ENCODE measurements at regions not wholly inside any gene's neighbourhood (a gene's known extent, or its start where the extent isn't known, plus 50 kb on each side); places are given as distances from the start of the nearest gene placed in this dataset.
A peak's percentile ranks its signal among the peaks of the same experiment; 100 is the strongest.

DNA sequence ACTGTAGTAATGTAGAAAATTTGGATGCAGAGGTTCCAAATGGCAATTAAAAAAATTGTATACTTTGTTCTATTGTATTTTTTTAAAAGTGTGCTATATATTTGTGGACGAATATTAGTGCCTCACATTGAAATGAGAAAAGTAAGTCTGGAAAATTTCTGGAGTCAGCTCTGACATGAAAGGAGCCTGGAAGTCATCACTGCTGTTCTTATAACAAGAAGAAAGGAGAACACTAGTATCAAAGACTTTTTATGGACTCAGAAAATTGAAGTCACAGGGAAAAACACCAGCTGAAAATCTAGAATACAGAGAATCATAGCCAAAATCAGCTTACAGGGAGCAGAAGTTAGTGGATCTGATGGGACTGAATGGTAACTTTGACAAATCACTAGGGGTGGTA, 1450.7 kb upstream of the SPRY2 start:
- intact Hi-C loops (cut with DNase I): no loop called here
- Histone ChIP-seq H3K4me3 (no peak overlapping the region), H3K27ac (no peak overlapping the region), H3K36me3 (no peaks in the 10 kb centered on the region), H3K4me1 (no peaks in the 10 kb centered on the region), H3K9me3 (no peaks in the 10 kb centered on the region), H3K27me3 (no peaks in the 10 kb centered on the region)
- DNase-seq (no peak), FAIRE-seq (no peak), ATAC-seq (no peak)
- TF ChIP-seq, protein P1, sequence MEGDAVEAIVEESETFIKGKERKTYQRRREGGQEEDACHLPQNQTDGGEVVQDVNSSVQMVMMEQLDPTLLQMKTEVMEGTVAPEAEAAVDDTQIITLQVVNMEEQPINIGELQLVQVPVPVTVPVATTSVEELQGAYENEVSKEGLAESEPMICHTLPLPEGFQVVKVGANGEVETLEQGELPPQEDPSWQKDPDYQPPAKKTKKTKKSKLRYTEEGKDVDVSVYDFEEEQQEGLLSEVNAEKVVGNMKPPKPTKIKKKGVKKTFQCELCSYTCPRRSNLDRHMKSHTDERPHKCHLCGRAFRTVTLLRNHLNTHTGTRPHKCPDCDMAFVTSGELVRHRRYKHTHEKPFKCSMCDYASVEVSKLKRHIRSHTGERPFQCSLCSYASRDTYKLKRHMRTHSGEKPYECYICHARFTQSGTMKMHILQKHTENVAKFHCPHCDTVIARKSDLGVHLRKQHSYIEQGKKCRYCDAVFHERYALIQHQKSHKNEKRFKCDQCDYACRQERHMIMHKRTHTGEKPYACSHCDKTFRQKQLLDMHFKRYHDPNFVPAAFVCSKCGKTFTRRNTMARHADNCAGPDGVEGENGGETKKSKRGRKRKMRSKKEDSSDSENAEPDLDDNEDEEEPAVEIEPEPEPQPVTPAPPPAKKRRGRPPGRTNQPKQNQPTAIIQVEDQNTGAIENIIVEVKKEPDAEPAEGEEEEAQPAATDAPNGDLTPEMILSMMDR (IDR thresholded peaks at IDR 0.05): no peak
- 40 to 54% methylated on average over 1 of the region's 1 CpG for WGBS, 2 donors

DNA sequence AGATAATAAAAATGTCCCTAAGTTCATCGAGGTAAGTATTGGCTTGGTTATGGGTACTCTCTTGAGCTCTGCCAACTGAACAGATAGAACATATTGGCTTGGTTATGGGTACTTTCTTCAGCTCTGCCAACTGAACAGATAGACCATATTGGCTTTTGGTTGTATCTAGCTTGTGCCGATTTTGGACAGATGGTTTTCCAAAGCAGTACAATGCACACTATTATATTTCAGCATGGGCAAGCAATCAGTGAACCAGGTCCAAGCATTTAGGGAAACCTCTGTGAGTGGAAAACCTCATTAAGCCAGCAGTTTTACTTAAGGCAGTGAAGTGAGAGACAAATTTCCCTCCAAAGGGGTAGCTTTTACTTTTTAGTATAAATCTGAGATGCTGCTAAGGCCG, 1440.5 kb upstream of the SPRY2 start:
- H3K9me3 ChIP-seq: no peaks in the 10 kb centered on the region
- WGBS, 2 donors: 73 to 92% methylated on average over 3 of the region's 3 CpGs
- FAIRE-seq: no peak
- no peaks in the 10 kb centered on the region for H3K4me1 ChIP-seq
- no peak for DNase-seq
- no peaks in the 10 kb centered on the region for H3K27me3 ChIP-seq
- H3K36me3 ChIP-seq: no peaks in the 10 kb centered on the region
- no peak overlapping the region for H3K4me3 ChIP-seq
- ATAC-seq: no peak
- H3K27ac ChIP-seq: no peak overlapping the region
- TF ChIP-seq, protein P1 (IDR thresholded peaks at IDR 0.05): no peak
- intact Hi-C loops (cut with DNase I): no loop called here

DNA sequence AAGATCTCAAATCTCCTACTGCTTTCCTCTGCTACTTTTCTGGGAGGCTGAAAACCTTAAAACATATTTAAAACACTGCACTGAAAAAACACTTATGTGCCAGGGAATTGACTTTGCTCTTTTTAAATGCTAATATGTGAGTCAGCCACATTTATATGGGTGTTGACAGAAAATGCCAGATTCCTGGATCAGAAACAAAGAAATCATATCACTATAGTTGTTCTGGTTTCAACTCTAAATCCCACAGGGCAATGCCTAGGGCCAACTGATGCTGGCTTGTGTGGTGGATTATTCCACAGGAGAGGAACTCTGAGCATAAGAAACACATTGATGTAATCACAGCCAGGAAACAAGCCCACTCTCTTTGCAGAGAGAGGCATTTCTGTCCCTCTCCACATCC, 1439.0 kb upstream of the SPRY2 start:
- no peak for DNase-seq
- Histone ChIP-seq H3K27me3 (no peaks in the 10 kb centered on the region), H3K4me3 (no peak overlapping the region), H3K27ac (no peak overlapping the region), H3K36me3 (no peaks in the 10 kb centered on the region), H3K4me1 (no peaks in the 10 kb centered on the region), H3K9me3 (no peaks in the 10 kb centered on the region)
- TF ChIP-seq, protein P1 (IDR thresholded peaks at IDR 0.05): no peak
- ATAC-seq: peak in 1 of 4 donors; percentile 28
- FAIRE-seq: no peak
- intact Hi-C loops (cut with DNase I): no loop called here

DNA sequence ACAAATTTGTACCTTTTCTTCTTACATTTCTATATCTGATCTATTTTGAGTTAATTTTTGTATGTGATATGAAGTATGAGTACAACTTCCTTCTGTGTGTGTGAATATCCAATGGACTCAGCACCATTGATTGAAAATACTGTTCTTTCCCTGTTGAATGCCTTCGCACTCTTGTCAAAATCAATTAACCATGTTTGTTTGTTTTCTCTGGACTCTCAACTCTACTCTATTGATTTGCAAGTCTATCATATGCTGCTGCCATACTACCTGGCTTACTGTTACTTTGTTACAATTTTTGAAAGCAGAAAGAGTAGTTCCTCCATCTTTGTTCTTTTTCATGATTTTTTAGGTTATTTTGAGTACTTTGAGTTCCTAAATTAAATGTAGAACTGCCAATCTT, 1437.4 kb upstream of the SPRY2 start:
- H3K27me3 ChIP-seq: no peaks in the 10 kb centered on the region
- DNase-seq (no peak), ATAC-seq (no peak), FAIRE-seq (no peak)
- TF ChIP-seq, protein P1 (IDR thresholded peaks at IDR 0.05): no peak
- H3K27ac ChIP-seq: no peak overlapping the region
- intact Hi-C loops (cut with DNase I): no loop called here
- H3K36me3 ChIP-seq: no peaks in the 10 kb centered on the region
- WGBS, 2 donors: 21 to 32% methylated on average over 1 of the region's 1 CpG
- no peaks in the 10 kb centered on the region for H3K4me1 ChIP-seq
- H3K4me3 ChIP-seq: no peak overlapping the region
- no peaks in the 10 kb centered on the region for H3K9me3 ChIP-seq

DNA sequence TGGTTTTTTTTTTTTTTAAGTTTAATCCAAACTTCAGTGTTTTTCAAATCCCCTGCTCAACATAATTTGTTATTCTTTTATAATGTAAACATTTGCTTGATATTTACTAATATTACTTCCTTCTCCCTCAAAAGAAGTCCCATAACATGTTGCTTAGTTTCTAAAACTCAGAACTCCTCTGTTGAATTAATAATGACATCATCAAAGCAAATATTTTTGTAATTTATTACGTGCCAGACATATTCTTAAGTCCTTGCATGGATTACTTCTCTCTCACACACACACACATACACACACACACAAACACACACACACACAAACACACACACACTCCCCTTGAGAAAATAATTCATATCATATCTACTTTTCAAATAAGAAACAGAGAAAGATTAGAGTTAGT, 1432.3 kb upstream of the SPRY2 start:
- intact Hi-C loops (cut with DNase I): no loop called here
- no peaks in the 10 kb centered on the region for H3K27me3 ChIP-seq
- FAIRE-seq (no peak), DNase-seq (no peak), ATAC-seq (no peak)
- TF ChIP-seq, protein P1 (IDR thresholded peaks at IDR 0.05): no peak
- 25 to 27% methylated on average over 1 of the region's 1 CpG for WGBS, 2 donors
- no peak overlapping the region for H3K4me3 ChIP-seq
- no peaks in the 10 kb centered on the region for H3K9me3 ChIP-seq
- peaks cover 0 to 7% (median 0%) of the 10 kb centered on the region in 3 donors for H3K4me1 ChIP-seq
- H3K36me3 ChIP-seq: no peaks in the 10 kb centered on the region
- H3K27ac ChIP-seq: no peak overlapping the region

All from pancreas (tissue), 10 donors.